ENCODE measurements at regions not wholly inside any gene's neighbourhood (a gene's known extent, or its start where the extent isn't known, plus 50 kb on each side); places are given as distances from the start of the nearest gene placed in this dataset.

DNA sequence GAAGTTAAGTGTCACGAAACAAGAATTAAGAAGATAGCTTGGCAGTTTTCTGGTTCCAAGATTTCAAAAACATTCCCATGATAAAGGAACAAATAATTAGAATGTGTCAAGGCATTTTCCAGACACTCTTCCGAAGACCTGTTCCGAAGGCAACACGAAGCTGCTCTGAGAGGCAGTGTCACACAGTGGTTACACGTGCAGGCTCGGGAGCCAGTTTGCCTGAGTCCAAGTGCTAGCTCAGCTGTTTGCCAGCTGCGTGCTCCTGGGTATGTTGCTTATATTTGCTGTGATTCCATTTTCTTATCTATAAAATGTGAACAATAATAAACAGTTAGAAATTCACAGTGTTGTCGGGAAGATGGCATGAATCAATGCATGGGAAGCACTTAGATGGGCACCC is 217.9 kb upstream of the GRIP1 start:
- intact Hi-C loops (cut with micrococcal nuclease) = no loop called here
- H3K27me3 Mint-ChIP-seq (ENCODE audit: low read depth in 2 of 2) = peaks cover 3 to 7% of the 10 kb centered on the region in 2 donors
- WGBS (ENCODE audit: insufficient coverage) = 98% methylated on average over 7 of the region's 8 CpGs
- TF ChIP-seq, protein P1, sequence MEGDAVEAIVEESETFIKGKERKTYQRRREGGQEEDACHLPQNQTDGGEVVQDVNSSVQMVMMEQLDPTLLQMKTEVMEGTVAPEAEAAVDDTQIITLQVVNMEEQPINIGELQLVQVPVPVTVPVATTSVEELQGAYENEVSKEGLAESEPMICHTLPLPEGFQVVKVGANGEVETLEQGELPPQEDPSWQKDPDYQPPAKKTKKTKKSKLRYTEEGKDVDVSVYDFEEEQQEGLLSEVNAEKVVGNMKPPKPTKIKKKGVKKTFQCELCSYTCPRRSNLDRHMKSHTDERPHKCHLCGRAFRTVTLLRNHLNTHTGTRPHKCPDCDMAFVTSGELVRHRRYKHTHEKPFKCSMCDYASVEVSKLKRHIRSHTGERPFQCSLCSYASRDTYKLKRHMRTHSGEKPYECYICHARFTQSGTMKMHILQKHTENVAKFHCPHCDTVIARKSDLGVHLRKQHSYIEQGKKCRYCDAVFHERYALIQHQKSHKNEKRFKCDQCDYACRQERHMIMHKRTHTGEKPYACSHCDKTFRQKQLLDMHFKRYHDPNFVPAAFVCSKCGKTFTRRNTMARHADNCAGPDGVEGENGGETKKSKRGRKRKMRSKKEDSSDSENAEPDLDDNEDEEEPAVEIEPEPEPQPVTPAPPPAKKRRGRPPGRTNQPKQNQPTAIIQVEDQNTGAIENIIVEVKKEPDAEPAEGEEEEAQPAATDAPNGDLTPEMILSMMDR (IDR thresholded peaks at IDR 0.05) = no peak
- no peak overlapping the region for H3K27ac ChIP-seq (ENCODE audit: low read length)
- H3K27ac Mint-ChIP-seq = no peak overlapping the region
- no peaks in the 10 kb centered on the region for H3K36me3 Mint-ChIP-seq
- no peaks in the 10 kb centered on the region for H3K9me3 Mint-ChIP-seq
- ATAC-seq = no peak
- no peaks in the 10 kb centered on the region for H3K9me3 ChIP-seq (ENCODE audit: control insufficient read depth, insufficient read depth, low read length)
- no peak overlapping the region for H3K4me3 ChIP-seq (ENCODE audit: low read length)
- H3K36me3 ChIP-seq (ENCODE audit: control insufficient read depth, insufficient read depth, low read length) = no peaks in the 10 kb centered on the region
- H3K27me3 ChIP-seq (ENCODE audit: control insufficient read depth, insufficient read depth, low read length) = no peaks in the 10 kb centered on the region
- H3K4me3 Mint-ChIP-seq = no peak overlapping the region
- H3K4me1 ChIP-seq (ENCODE audit: control insufficient read depth, insufficient read depth, low read length) = peaks cover 4% of the 10 kb centered on the region
- peaks cover 18 to 22% of the 10 kb centered on the region in 2 donors for H3K4me1 Mint-ChIP-seq
- DNase-seq = no peak

- H3K4me3 Mint-ChIP-seq = no peak overlapping the region
- no peak for ATAC-seq
- 94% methylated on average over 2 of the region's 3 CpGs for WGBS (ENCODE audit: insufficient coverage)
These were observed 220.0 kb upstream of the GRIP1 start for GRCh38 chr12:66898700-66899469.

DNA sequence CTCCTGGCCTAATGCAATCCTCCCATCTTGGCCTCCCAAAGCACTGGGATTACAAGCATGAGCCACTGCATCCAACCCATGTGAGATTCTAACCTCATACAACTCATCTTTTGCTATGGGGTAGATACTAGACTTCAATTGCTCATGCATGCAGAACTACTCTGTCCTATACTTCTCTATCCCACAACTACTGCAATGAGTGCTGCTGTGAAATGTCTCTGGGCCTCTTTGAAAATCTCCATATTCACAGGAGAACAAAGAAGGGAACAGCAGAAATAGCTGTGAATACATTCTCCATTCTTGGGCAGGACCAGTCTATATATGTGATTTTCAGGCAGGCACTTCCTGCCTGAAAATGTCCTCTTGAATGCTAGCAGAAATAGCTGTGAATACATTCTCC is 220.7 kb upstream of the GRIP1 start:
- H3K4me3 Mint-ChIP-seq = no peak overlapping the region
- peak overlapping the region in 1 of 2 donors; percentile 7 for H3K27ac Mint-ChIP-seq
- H3K36me3 ChIP-seq (ENCODE audit: control insufficient read depth, insufficient read depth, low read length) = no peaks in the 10 kb centered on the region
- H3K9me3 ChIP-seq (ENCODE audit: control insufficient read depth, insufficient read depth, low read length) = no peaks in the 10 kb centered on the region
- ATAC-seq = no peak
- DNase-seq = no peak
- no peaks in the 10 kb centered on the region for H3K27me3 Mint-ChIP-seq (ENCODE audit: low read depth in 2 of 2)
- peaks cover 4% of the 10 kb centered on the region for H3K4me1 ChIP-seq (ENCODE audit: control insufficient read depth, insufficient read depth, low read length)
- peaks cover 20 to 25% of the 10 kb centered on the region in 2 donors for H3K4me1 Mint-ChIP-seq
- H3K4me3 ChIP-seq (ENCODE audit: low read length) = no peak overlapping the region
- H3K9me3 Mint-ChIP-seq = no peaks in the 10 kb centered on the region
- H3K27ac ChIP-seq (ENCODE audit: low read length) = no peak overlapping the region
- TF ChIP-seq, protein P1 (IDR thresholded peaks at IDR 0.05) = no peak
- intact Hi-C loops (cut with micrococcal nuclease) = no loop called here
- H3K27me3 ChIP-seq (ENCODE audit: control insufficient read depth, insufficient read depth, low read length) = no peaks in the 10 kb centered on the region
- no peaks in the 10 kb centered on the region for H3K36me3 Mint-ChIP-seq

More at GRCh38 chr12:66898700-66899469, 220.0 kb upstream of the GRIP1 start:
- intact Hi-C loops (cut with micrococcal nuclease) = no loop called here
- no peak overlapping the region for H3K27ac Mint-ChIP-seq
- H3K9me3 ChIP-seq (ENCODE audit: control insufficient read depth, insufficient read depth, low read length) = no peaks in the 10 kb centered on the region
- peaks cover 20 to 25% of the 10 kb centered on the region in 2 donors for H3K4me1 Mint-ChIP-seq
- no peaks in the 10 kb centered on the region for H3K27me3 ChIP-seq (ENCODE audit: control insufficient read depth, insufficient read depth, low read length)
- DNase-seq = no peak
- H3K9me3 Mint-ChIP-seq = no peaks in the 10 kb centered on the region
- no peak overlapping the region for H3K27ac ChIP-seq (ENCODE audit: low read length)
- H3K4me3 ChIP-seq (ENCODE audit: low read length) = no peak overlapping the region
- H3K4me1 ChIP-seq (ENCODE audit: control insufficient read depth, insufficient read depth, low read length) = peaks cover 4% of the 10 kb centered on the region
- H3K27me3 Mint-ChIP-seq (ENCODE audit: low read depth in 2 of 2) = peaks cover 1 to 7% of the 10 kb centered on the region in 2 donors
- no peaks in the 10 kb centered on the region for H3K36me3 Mint-ChIP-seq
- no peaks in the 10 kb centered on the region for H3K36me3 ChIP-seq (ENCODE audit: control insufficient read depth, insufficient read depth, low read length)
- TF ChIP-seq, protein P1 (IDR thresholded peaks at IDR 0.05) = no peak

DNA sequence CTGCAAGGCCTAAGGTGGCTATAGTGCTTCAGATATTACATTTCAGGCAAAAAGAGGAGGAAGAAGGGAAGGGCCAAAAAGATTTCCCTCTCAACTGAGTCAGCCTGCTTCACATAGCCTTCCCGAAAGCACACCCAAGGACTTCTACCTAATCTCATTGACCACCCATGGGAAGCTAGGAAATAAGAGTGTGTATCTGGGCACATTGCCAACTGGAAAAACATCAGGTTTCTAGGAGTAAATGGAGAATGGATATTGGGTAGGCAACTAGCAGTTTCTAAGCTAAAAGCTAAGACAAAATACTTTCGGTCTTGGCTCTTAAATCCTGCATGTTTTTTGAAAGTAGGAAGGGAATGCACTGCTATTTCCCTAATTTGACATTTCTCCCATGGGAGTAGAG is 221.7 kb upstream of the GRIP1 start:
- Mint-ChIP-seq H3K27ac (peak overlapping the region; percentile 47 to 55), H3K4me3 (peak overlapping the region; percentile 38), H3K4me1 (peaks cover 20 to 25% of the 10 kb centered on the region in 2 donors), H3K27me3 (ENCODE audit: low read depth in 2 of 2) (no peaks in the 10 kb centered on the region), H3K36me3 (no peaks in the 10 kb centered on the region), H3K9me3 (no peaks in the 10 kb centered on the region)
- WGBS (ENCODE audit: insufficient coverage) = 100% methylated on average over 1 of the region's 2 CpGs
- Histone ChIP-seq H3K36me3 (ENCODE audit: control insufficient read depth, insufficient read depth, low read length) (no peaks in the 10 kb centered on the region), H3K4me3 (ENCODE audit: low read length) (no peak overlapping the region), H3K9me3 (ENCODE audit: control insufficient read depth, insufficient read depth, low read length) (no peaks in the 10 kb centered on the region), H3K27me3 (ENCODE audit: control insufficient read depth, insufficient read depth, low read length) (no peaks in the 10 kb centered on the region), H3K4me1 (ENCODE audit: control insufficient read depth, insufficient read depth, low read length) (peaks cover 4% of the 10 kb centered on the region), H3K27ac (ENCODE audit: low read length) (peak overlapping the region; percentile 25)
- DNase-seq = peak in 1 of 2 donors; percentile 4
- intact Hi-C loops (cut with micrococcal nuclease) = no loop called here
- ATAC-seq = no peak
- TF ChIP-seq, protein P1 (IDR thresholded peaks at IDR 0.05) = no peak
